GM23338 (cell line): ENCODE measurements at regions not wholly inside any gene's neighbourhood (a gene's known extent, or its start where the extent isn't known, plus 50 kb on each side); places are given as distances from the start of the nearest gene placed in this dataset.

ENCODE experiments used
- ATAC-seq: fragments of 200-7000 bp; cut with Tn5 transposase; 3 replicates; pipeline ENCODE4 v1.9.1; 2020
- DNase-seq: peaks from one replicate; pipeline ENCODE4 v3.0.0-alpha.2; 2015; ENCODE audit warnings: low spot score
- H2AFZ ChIP-seq: fragments of 200-600 bp; sonication (generic); 2 replicates; pipeline ENCODE4 v1.8.0; 2016; ENCODE audit warnings: antibody characterized with exemption, mild to moderate bottlenecking, moderate library complexity
- H3F3A ChIP-seq: fragments of 200-600 bp; sonication (generic); replicated peaks from 2 replicates; pipeline ENCODE4 v1.8.0; 2017; ENCODE audit warnings: antibody characterized with exemption, mixed run types, low read depth
- H3K27ac ChIP-seq: fragments of 200-600 bp; sonication (generic); 2 replicates; pipeline ENCODE4 v1.6.1; 2016; ENCODE audit warnings: low read depth
- H3K27me3 ChIP-seq: fragments of 200-600 bp; sonication (generic); 2 replicates; pipeline ENCODE4 v1.8.0; 2016; ENCODE audit warnings: mild to moderate bottlenecking, mixed run types, moderate library complexity; ENCODE audit not compliant: insufficient read depth
- H3K36me3 ChIP-seq: fragments of 200-600 bp; sonication (generic); 2 replicates; pipeline ENCODE4 v1.8.0; 2016; ENCODE audit warnings: mild to moderate bottlenecking; ENCODE audit not compliant: insufficient read depth
- H3K4me1 ChIP-seq: fragments of 200-600 bp; sonication (generic); 2 replicates; pipeline ENCODE4 v1.8.0; 2016; ENCODE audit warnings: mild to moderate bottlenecking, moderate library complexity; ENCODE audit not compliant: insufficient read depth
- H3K4me2 ChIP-seq: fragments of 200-600 bp; sonication (generic); 2 replicates; pipeline ENCODE4 v1.7.1; 2017; ENCODE audit warnings: mixed run types
- H3K4me3 ChIP-seq: fragments of 200-600 bp; sonication (generic); 2 replicates; pipeline ENCODE4 v1.6.1; 2016; ENCODE audit warnings: mixed run types
- H3K79me2 ChIP-seq: fragments of 200-600 bp; sonication (generic); replicated peaks from 2 replicates; pipeline ENCODE4 v1.8.0; 2017; ENCODE audit warnings: mild to moderate bottlenecking; ENCODE audit not compliant: insufficient read depth
- H3K9me2 ChIP-seq: fragments of 200-600 bp; sonication (generic); 2 replicates; pipeline ENCODE4 v1.8.0; 2017; ENCODE audit not compliant: insufficient read depth
- H4K20me1 ChIP-seq: fragments of 200-600 bp; sonication (generic); replicated peaks from 2 replicates; pipeline ENCODE4 v1.8.0; 2017; ENCODE audit warnings: mild to moderate bottlenecking; ENCODE audit not compliant: insufficient read depth
- H3K27ac Mint-ChIP-seq: 2 replicates; pipeline ENCODE4 v1.8.0; 2020; ENCODE audit warnings: inconsistent platforms, mild to moderate bottlenecking, moderate library complexity, mixed read lengths
- H3K27me3 Mint-ChIP-seq: 3 replicates; pipeline ENCODE4 v1.8.0; 2022; ENCODE audit warnings: low read depth, mild to moderate bottlenecking, moderate library complexity, mixed read lengths, inconsistent platforms; ENCODE audit not compliant: insufficient read depth, poor library complexity
- H3K36me3 Mint-ChIP-seq: 3 replicates; pipeline ENCODE4 v1.8.0; 2021; ENCODE audit warnings: low read depth, mild to moderate bottlenecking, inconsistent platforms, moderate library complexity, mixed read lengths
- H3K4me1 Mint-ChIP-seq: 3 replicates; pipeline ENCODE4 v1.8.0; 2020; ENCODE audit warnings: mild to moderate bottlenecking, inconsistent platforms, mixed read lengths
- H3K4me3 Mint-ChIP-seq: 3 replicates; pipeline ENCODE4 v1.8.0; 2021; ENCODE audit warnings: moderate library complexity, mild to moderate bottlenecking, inconsistent platforms, mixed read lengths
- H3K9me3 Mint-ChIP-seq: 3 replicates; pipeline ENCODE4 v1.8.0; 2020; ENCODE audit warnings: moderate library complexity, mild to moderate bottlenecking, inconsistent platforms, mixed read lengths
- CREB1 ChIP-seq: fragments of 250-450 bp; sonication (Bioruptor Pico); IDR thresholded peaks from 2 replicates; pipeline ENCODE4 v1.5.0; 2020; ENCODE audit warnings: low read depth, mild to moderate bottlenecking, moderate library complexity
- ETS1 ChIP-seq: IDR thresholded peaks from 2 replicates; pipeline ENCODE4 v1.6.1; 2016; ENCODE audit warnings: antibody characterized with exemption
- EZH2 ChIP-seq: fragments of 200-600 bp; sonication (generic); IDR thresholded peaks from one replicate; pipeline ENCODE4 v1.8.0; 2017; ENCODE audit warnings: antibody characterized with exemption, mild to moderate bottlenecking, low read depth; ENCODE audit not compliant: unreplicated experiment
- EZH2phosphoT487 ChIP-seq: fragments of 200-600 bp; sonication (generic); IDR thresholded peaks from one replicate; pipeline ENCODE4 v1.8.1; 2018; ENCODE audit warnings: antibody characterized with exemption; ENCODE audit not compliant: unreplicated experiment
- JUNB ChIP-seq: IDR thresholded peaks from one replicate; pipeline ENCODE4 v1.6.1; 2016; ENCODE audit warnings: antibody characterized with exemption; ENCODE audit not compliant: unreplicated experiment
- NANOG ChIP-seq: IDR thresholded peaks from 2 replicates; pipeline ENCODE4 v1.6.1; 2016; ENCODE audit warnings: antibody characterized with exemption, borderline replicate concordance
- POLR2AphosphoS5 ChIP-seq: IDR thresholded peaks from 2 replicates; pipeline ENCODE4 v1.6.1; 2016; ENCODE audit warnings: antibody characterized with exemption, low read depth
- REST ChIP-seq: IDR thresholded peaks from one replicate; pipeline ENCODE4 v1.6.1; 2018; ENCODE audit warnings: antibody characterized with exemption; ENCODE audit not compliant: unreplicated experiment
- STAT1 ChIP-seq: IDR thresholded peaks from one replicate; pipeline ENCODE4 v1.6.1; 2016; ENCODE audit warnings: antibody characterized with exemption; ENCODE audit not compliant: unreplicated experiment
- ZNF114 ChIP-seq: fragments of 250-450 bp; sonication (Bioruptor Pico); IDR thresholded peaks from 2 replicates; pipeline ENCODE4 v1.5.0; 2020; ENCODE audit warnings: mild to moderate bottlenecking, moderate library complexity
- ZNF331 ChIP-seq: fragments of 250-450 bp; sonication (Bioruptor Pico); IDR thresholded peaks from 2 replicates; pipeline ENCODE4 v1.5.0; 2020; ENCODE audit warnings: low read depth, mild to moderate bottlenecking, moderate library complexity
- ZNF462 ChIP-seq: fragments of 250-450 bp; sonication (Bioruptor Pico); IDR thresholded peaks from 2 replicates; pipeline ENCODE4 v1.5.0; 2020; ENCODE audit warnings: mild to moderate bottlenecking, moderate library complexity
- TF ChIP-seq, protein P1 (sequence below), 2 experiments: fragments of 200-600 bp in 1 of 2; sonication (generic) in 1 of 2; conservative IDR thresholded peaks; 2 replicates each; pipeline versions ENCODE4 v1.5.1 to v1.6.1; 2016 to 2017; ENCODE audit warnings: antibody characterized with exemption in 2 of 2, low read depth in 2 of 2, mild to moderate bottlenecking in 2 of 2, moderate library complexity in 1 of 2

DNA sequence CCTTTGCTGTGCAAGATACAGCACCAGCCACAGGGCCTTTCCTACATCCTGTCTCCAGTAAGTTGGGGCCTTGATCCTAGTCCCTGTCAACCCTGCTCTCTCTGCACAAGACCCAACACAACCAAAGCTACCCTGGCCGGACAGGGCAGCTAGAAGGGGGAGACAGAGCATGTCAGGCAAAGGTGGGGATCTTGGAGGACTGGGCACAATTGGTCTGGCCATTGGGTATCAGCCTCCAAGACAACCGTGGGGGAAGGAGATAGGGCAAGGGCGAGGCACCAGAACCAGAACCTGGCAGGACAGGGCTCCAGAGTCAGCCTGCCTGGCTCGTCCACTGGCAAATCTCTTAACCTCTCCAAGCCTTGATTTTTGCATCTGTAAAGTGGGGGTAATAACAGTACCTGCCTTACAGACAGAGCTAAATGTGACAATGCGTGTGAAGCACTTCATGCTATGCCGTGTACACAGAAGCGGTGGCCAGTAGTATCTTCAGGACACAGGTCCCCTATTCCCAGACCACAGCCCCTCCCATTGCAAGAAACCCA is 51.6 kb upstream of the CDKN2AIPNL start:
- H3K36me3 Mint-ChIP-seq, result no peaks in the 10 kb centered on the region
- no peak overlapping the region for H3K4me2 ChIP-seq
- ATAC-seq, result no peak
- H3F3A ChIP-seq, result peaks cover 15% of the 10 kb centered on the region
- H3K4me3 ChIP-seq, result no peak overlapping the region
- H4K20me1 ChIP-seq, result no peaks in the 10 kb centered on the region
- no peaks in the 10 kb centered on the region for H3K27me3 ChIP-seq
- H3K27ac Mint-ChIP-seq, result no peak overlapping the region
- H3K4me1 Mint-ChIP-seq, result peaks cover 22% of the 10 kb centered on the region
- peaks cover 8% of the 10 kb centered on the region for H3K27me3 Mint-ChIP-seq
- H3K36me3 ChIP-seq, result no peaks in the 10 kb centered on the region
- no peak overlapping the region for H2AFZ ChIP-seq
- no peak for TF ChIP-seq STAT1
- no peak for TF ChIP-seq ZNF462 (CRISPR knock-in tag)
- TF ChIP-seq ETS1, result no peak
- no peak for TF ChIP-seq CREB1 (CRISPR knock-in tag)
- TF ChIP-seq ZNF331 (CRISPR knock-in tag), result no peak
- no peak for TF ChIP-seq ZNF114 (CRISPR knock-in tag)
- no peak for TF ChIP-seq NANOG
- no peak for TF ChIP-seq EZH2phosphoT487
- no peak for TF ChIP-seq REST
- no peak for TF ChIP-seq JUNB
- no peak for TF ChIP-seq POLR2AphosphoS5
- TF ChIP-seq EZH2, result no peak
- TF ChIP-seq, protein P1, sequence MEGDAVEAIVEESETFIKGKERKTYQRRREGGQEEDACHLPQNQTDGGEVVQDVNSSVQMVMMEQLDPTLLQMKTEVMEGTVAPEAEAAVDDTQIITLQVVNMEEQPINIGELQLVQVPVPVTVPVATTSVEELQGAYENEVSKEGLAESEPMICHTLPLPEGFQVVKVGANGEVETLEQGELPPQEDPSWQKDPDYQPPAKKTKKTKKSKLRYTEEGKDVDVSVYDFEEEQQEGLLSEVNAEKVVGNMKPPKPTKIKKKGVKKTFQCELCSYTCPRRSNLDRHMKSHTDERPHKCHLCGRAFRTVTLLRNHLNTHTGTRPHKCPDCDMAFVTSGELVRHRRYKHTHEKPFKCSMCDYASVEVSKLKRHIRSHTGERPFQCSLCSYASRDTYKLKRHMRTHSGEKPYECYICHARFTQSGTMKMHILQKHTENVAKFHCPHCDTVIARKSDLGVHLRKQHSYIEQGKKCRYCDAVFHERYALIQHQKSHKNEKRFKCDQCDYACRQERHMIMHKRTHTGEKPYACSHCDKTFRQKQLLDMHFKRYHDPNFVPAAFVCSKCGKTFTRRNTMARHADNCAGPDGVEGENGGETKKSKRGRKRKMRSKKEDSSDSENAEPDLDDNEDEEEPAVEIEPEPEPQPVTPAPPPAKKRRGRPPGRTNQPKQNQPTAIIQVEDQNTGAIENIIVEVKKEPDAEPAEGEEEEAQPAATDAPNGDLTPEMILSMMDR (conservative IDR thresholded peaks at IDR 0.05; ENCODE audit: low read depth in 2 of 2), result no peak
- H3K9me2 ChIP-seq, result no peaks in the 10 kb centered on the region
- DNase-seq, result no peak
- H3K4me1 ChIP-seq, result peaks cover 16% of the 10 kb centered on the region
- no peaks in the 10 kb centered on the region for H3K79me2 ChIP-seq
- no peak overlapping the region for H3K27ac ChIP-seq
- H3K9me3 Mint-ChIP-seq, result no peaks in the 10 kb centered on the region
- no peak overlapping the region for H3K4me3 Mint-ChIP-seq
